IMR-90 (cell line): ENCODE measurements at regions not wholly inside any gene's neighbourhood (a gene's known extent, or its start where the extent isn't known, plus 50 kb on each side); places are given as distances from the start of the nearest gene placed in this dataset.

ENCODE experiments used
- CEBPB ChIP-seq: IDR thresholded peaks from 2 replicates; pipeline ENCODE4 v1.6.1; 2012; ENCODE audit warnings: low read depth, low read length, improper control_type of control experiment
- MAFK ChIP-seq: IDR thresholded peaks from 2 replicates; pipeline ENCODE4 v1.6.1; 2012; ENCODE audit warnings: low read depth, low read length, improper control_type of control experiment
- MAZ ChIP-seq: IDR thresholded peaks from 2 replicates; pipeline ENCODE4 v1.6.1; 2012; ENCODE audit warnings: low read depth, mild to moderate bottlenecking, low read length, improper control_type of control experiment, moderate library complexity, borderline replicate concordance
- NFE2L2 ChIP-seq: fragments of 150-350 bp; IDR thresholded peaks from 2 replicates; pipeline ENCODE4 v1.6.1; 2016; ENCODE audit warnings: low read depth, mild to moderate bottlenecking, low read length
- POLR2A ChIP-seq: IDR thresholded peaks from 2 replicates; pipeline ENCODE4 v1.6.1; 2012; ENCODE audit warnings: mild to moderate bottlenecking, low read depth, low read length
- RAD21 ChIP-seq: IDR thresholded peaks from 2 replicates; pipeline ENCODE4 v1.6.1; 2012; ENCODE audit warnings: low read length, improper control_type of control experiment
- RFX5 ChIP-seq: IDR thresholded peaks from 2 replicates; pipeline ENCODE4 v1.8.0; 2012; ENCODE audit warnings: low read depth, mild to moderate bottlenecking, low read length, moderate library complexity
- SMC3 ChIP-seq: fragments of 150-350 bp; IDR thresholded peaks from 2 replicates; pipeline ENCODE4 v1.6.1; 2016; ENCODE audit warnings: low read depth, mild to moderate bottlenecking, antibody characterized with exemption, low read length, moderate library complexity
- USF2 ChIP-seq: fragments of 150-350 bp; IDR thresholded peaks from 2 replicates; pipeline ENCODE4 v1.6.1; 2017; ENCODE audit warnings: mild to moderate bottlenecking, antibody characterized with exemption, low read length, low read depth
- TF ChIP-seq, protein P1 (sequence below): conservative IDR thresholded peaks from 2 replicates; pipeline ENCODE4 v1.5.1; 2012; ENCODE audit warnings: mild to moderate bottlenecking, low read depth, low read length, improper control_type of control experiment

DNA sequence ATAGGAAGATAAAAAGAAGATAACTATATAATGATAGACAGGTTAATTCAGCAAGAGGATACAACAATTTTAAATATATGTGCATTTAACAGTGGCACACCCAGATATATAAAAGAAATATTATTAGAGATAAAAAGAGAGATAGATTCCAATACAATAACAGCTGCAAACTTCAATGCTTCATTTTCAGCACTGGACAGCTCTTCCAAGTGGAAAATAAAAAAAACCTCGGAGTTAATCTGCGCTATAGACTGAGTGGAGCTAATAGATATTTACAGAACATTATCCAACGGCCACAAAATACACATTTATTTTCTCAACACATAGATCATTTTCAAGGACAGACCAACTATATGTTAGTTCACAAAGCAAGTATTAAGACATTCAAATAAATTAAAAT lies 1229.5 kb upstream of the CDH6 start:
- TF ChIP-seq POLR2A (no peak), NFE2L2 (no peak), MAFK (no peak), RAD21 (no peak), USF2 (no peak), CEBPB (no peak), MAZ (no peak), RFX5 (no peak), SMC3 (no peak)
- TF ChIP-seq, protein P1, sequence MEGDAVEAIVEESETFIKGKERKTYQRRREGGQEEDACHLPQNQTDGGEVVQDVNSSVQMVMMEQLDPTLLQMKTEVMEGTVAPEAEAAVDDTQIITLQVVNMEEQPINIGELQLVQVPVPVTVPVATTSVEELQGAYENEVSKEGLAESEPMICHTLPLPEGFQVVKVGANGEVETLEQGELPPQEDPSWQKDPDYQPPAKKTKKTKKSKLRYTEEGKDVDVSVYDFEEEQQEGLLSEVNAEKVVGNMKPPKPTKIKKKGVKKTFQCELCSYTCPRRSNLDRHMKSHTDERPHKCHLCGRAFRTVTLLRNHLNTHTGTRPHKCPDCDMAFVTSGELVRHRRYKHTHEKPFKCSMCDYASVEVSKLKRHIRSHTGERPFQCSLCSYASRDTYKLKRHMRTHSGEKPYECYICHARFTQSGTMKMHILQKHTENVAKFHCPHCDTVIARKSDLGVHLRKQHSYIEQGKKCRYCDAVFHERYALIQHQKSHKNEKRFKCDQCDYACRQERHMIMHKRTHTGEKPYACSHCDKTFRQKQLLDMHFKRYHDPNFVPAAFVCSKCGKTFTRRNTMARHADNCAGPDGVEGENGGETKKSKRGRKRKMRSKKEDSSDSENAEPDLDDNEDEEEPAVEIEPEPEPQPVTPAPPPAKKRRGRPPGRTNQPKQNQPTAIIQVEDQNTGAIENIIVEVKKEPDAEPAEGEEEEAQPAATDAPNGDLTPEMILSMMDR: no peak
